ENCODE measurements at regions not wholly inside any gene's neighbourhood (a gene's known extent, or its start where the extent isn't known, plus 50 kb on each side); places are given as distances from the start of the nearest gene placed in this dataset.

- TF ChIP-seq POLR2AphosphoS5 (IDR thresholded peaks at IDR 0.05) (no peak), POLR2A (IDR thresholded peaks at IDR 0.05) (no peak), CTCF (IDR thresholded peaks at IDR 0.05 in 8 of 11, conservative IDR thresholded peaks at IDR 0.05 in 3 of 11) (no peak)
Measured at GRCh38 chr5:83001796-83002381, 75.3 kb downstream of the TMEM167A start.
